ENCODE measurements at regions not wholly inside any gene's neighbourhood (a gene's known extent, or its start where the extent isn't known, plus 50 kb on each side); places are given as distances from the start of the nearest gene placed in this dataset.

GRCh38 chr13:65875031-65875430, 1355.1 kb downstream of the PCDH9 start:
- TF ChIP-seq CTCF (IDR thresholded peaks at IDR 0.05; ENCODE audit: low read depth, low read length, missing input control) = no peak
- TF ChIP-seq MAX (IDR thresholded peaks at IDR 0.05) = no peak
- no peak for TF ChIP-seq TAF1 (conservative IDR thresholded peaks at IDR 0.05)
- TF ChIP-seq EGR1 (IDR thresholded peaks at IDR 0.05; ENCODE audit: low read depth in 2 of 2) = no peak
- no peak for TF ChIP-seq NR2F2 (IDR thresholded peaks at IDR 0.05)
- TF ChIP-seq FOXA1 (IDR thresholded peaks at IDR 0.05) = no peak
- no peak for TF ChIP-seq REST (IDR thresholded peaks at IDR 0.05)
- no peak for TF ChIP-seq ZBTB33 (IDR thresholded peaks at IDR 0.05)
- TF ChIP-seq SP1 (IDR thresholded peaks at IDR 0.05) = no peak

Measured in liver (tissue), 3 donors.